Small intestine (tissue), 7 donors: ENCODE measurements at regions not wholly inside any gene's neighbourhood (a gene's known extent, or its start where the extent isn't known, plus 50 kb on each side); places are given as distances from the start of the nearest gene placed in this dataset.

Experiments
- DNase-seq, 2 donors: peaks; one replicate each; pipeline versions ENCODE4 v3.0.0 to v3.0.0-alpha.2; 2013
- FAIRE-seq: peaks from 2 replicates; lab custom pipeline; 2012; peaks lifted over from hg19 to GRCh38; lab: Jason Lieb, UNC
- H3K27ac ChIP-seq, 3 donors: one replicate each; pipeline ENCODE4 v1.5.1; 2013; ENCODE audit warnings: low read length in 2 of 3, mild to moderate bottlenecking in 2 of 3, control low read depth in 1 of 3, inconsistent platforms in 1 of 3, low read depth in 1 of 3, moderate library complexity in 1 of 3
- H3K27me3 ChIP-seq, 3 donors: one replicate each; pipeline ENCODE4 v1.6.1; 2013; ENCODE audit warnings: low read length in 3 of 3, inconsistent platforms in 1 of 3; ENCODE audit not compliant: control insufficient read depth in 3 of 3, insufficient read depth in 3 of 3
- H3K36me3 ChIP-seq, 3 donors: one replicate each; pipeline ENCODE4 v1.6.1; 2013; ENCODE audit warnings: low read length in 3 of 3, inconsistent platforms in 1 of 3, low read depth in 1 of 3, mild to moderate bottlenecking in 1 of 3, moderate library complexity in 1 of 3; ENCODE audit not compliant: control insufficient read depth in 3 of 3, insufficient read depth in 2 of 3
- H3K4me1 ChIP-seq, 3 donors: one replicate each; pipeline ENCODE4 v1.6.1; 2013; ENCODE audit warnings: low read length in 2 of 3, inconsistent platforms in 1 of 3, low read depth in 1 of 3, mild to moderate bottlenecking in 1 of 3, moderate library complexity in 1 of 3; ENCODE audit not compliant: control insufficient read depth in 3 of 3, insufficient read depth in 2 of 3
- H3K4me3 ChIP-seq, 3 donors: one replicate each; pipeline ENCODE4 v1.5.1; 2013; ENCODE audit warnings: low read length in 3 of 3, control low read depth in 1 of 3, inconsistent platforms in 1 of 3, low read depth in 1 of 3, mild to moderate bottlenecking in 1 of 3, moderate library complexity in 1 of 3
- H3K9me3 ChIP-seq, 2 donors: one replicate each; pipeline ENCODE4 v1.6.1; 2013; ENCODE audit warnings: low read depth in 1 of 2, low read length in 1 of 2; ENCODE audit not compliant: control insufficient read depth in 2 of 2, insufficient read depth in 1 of 2
- WGBS, 3 donors: extraction: QIAGEN DNeasy Blood & Tissue Kit; methylation state at CpG; one replicate each; pipeline ENCODE4 v1.1.7; 2013; 5-methylcytosine and 5-hydroxymethylcytosine counted together
- donor health status: healthy with polysubstance abuse.
- donor health status: control.
- donor health status: control.
- donor health status: Bipolar disorder and iron deficiency.
- donor health status: healthy.

- Histone ChIP-seq H3K27me3 (no peaks in the 10 kb centered on the region), H3K36me3 (no peaks in the 10 kb centered on the region), H3K4me3 (no peak overlapping the region), H3K27ac (no peak overlapping the region), H3K4me1 (no peaks in the 10 kb centered on the region), H3K9me3 (peaks cover 0 to 3% of the 10 kb centered on the region in 2 donors)
- no peak for FAIRE-seq
- WGBS, 3 donors = 95 to 97% (median 95%) methylated on average over 3 of the region's 3 CpGs
- DNase-seq = no peak
Measured at GRCh38 chr15:94855018-94855408, 623.7 kb downstream of the MCTP2 start.

GRCh38 chr15:94855409-94856266 lies 624.3 kb downstream of the MCTP2 start:
- peaks cover 0 to 3% of the 10 kb centered on the region in 2 donors for H3K9me3 ChIP-seq
- 95 to 96% (median 96%) methylated on average over 49 of the region's 49 CpGs for WGBS, 3 donors
- no peaks in the 10 kb centered on the region for H3K27me3 ChIP-seq
- H3K27ac ChIP-seq = no peak overlapping the region
- no peaks in the 10 kb centered on the region for H3K36me3 ChIP-seq
- H3K4me1 ChIP-seq = no peaks in the 10 kb centered on the region
- no peak overlapping the region for H3K4me3 ChIP-seq
- no peak for FAIRE-seq
- DNase-seq = no peak

- WGBS, 3 donors = 90 to 93% (median 91%) methylated on average over 40 to 50 of the region's 50 CpGs
- no peaks in the 10 kb centered on the region for H3K27me3 ChIP-seq
- FAIRE-seq (no peak), DNase-seq (no peak)
- no peak overlapping the region for H3K4me3 ChIP-seq
- peaks cover 0 to 3% of the 10 kb centered on the region in 2 donors for H3K9me3 ChIP-seq
- H3K4me1 ChIP-seq = no peaks in the 10 kb centered on the region
- no peak overlapping the region for H3K27ac ChIP-seq
- H3K36me3 ChIP-seq = no peaks in the 10 kb centered on the region
Measured at GRCh38 chr15:94856267-94856854, 625.0 kb downstream of the MCTP2 start.

GRCh38 chr15:94857466-94857865 lies 626.1 kb downstream of the MCTP2 start:
- no peak for DNase-seq
- no peak for FAIRE-seq
- Histone ChIP-seq H3K27ac (no peak overlapping the region), H3K36me3 (no peaks in the 10 kb centered on the region), H3K9me3 (peaks cover 0 to 3% of the 10 kb centered on the region in 2 donors), H3K4me3 (no peak overlapping the region), H3K27me3 (no peaks in the 10 kb centered on the region), H3K4me1 (no peaks in the 10 kb centered on the region)
- WGBS, 3 donors = 88 to 100% (median 96%) methylated on average over 4 of the region's 4 CpGs

- FAIRE-seq (no peak), DNase-seq (no peak)
- H3K9me3 ChIP-seq = peaks cover 0 to 3% of the 10 kb centered on the region in 2 donors
- no peak overlapping the region for H3K4me3 ChIP-seq
- no peaks in the 10 kb centered on the region for H3K4me1 ChIP-seq
- H3K36me3 ChIP-seq = no peaks in the 10 kb centered on the region
- WGBS, 3 donors = 49 to 65% (median 62%) methylated on average over 4 to 5 of the region's 5 CpGs
- H3K27me3 ChIP-seq = no peaks in the 10 kb centered on the region
- no peak overlapping the region for H3K27ac ChIP-seq
Measured at GRCh38 chr15:94858011-94858410, 626.6 kb downstream of the MCTP2 start.

- Histone ChIP-seq H3K27me3 (no peaks in the 10 kb centered on the region), H3K4me1 (no peaks in the 10 kb centered on the region), H3K4me3 (no peak overlapping the region), H3K9me3 (peaks cover 0 to 6% of the 10 kb centered on the region in 2 donors), H3K27ac (no peak overlapping the region), H3K36me3 (no peaks in the 10 kb centered on the region)
- FAIRE-seq (no peak), DNase-seq (no peak)
- 28 to 50% (median 49%) methylated on average over 2 of the region's 2 CpGs for WGBS, 3 donors
Measured at GRCh38 chr15:94858449-94858848, 627.1 kb downstream of the MCTP2 start.

GRCh38 chr15:94858920-94859319 lies 627.6 kb downstream of the MCTP2 start:
- no peaks in the 10 kb centered on the region for H3K27me3 ChIP-seq
- DNase-seq = no peak
- H3K36me3 ChIP-seq = no peaks in the 10 kb centered on the region
- no peak overlapping the region for H3K4me3 ChIP-seq
- no peak for FAIRE-seq
- no peaks in the 10 kb centered on the region for H3K4me1 ChIP-seq
- peaks cover 0 to 10% of the 10 kb centered on the region in 2 donors for H3K9me3 ChIP-seq
- no peak overlapping the region for H3K27ac ChIP-seq

- DNase-seq (no peak), FAIRE-seq (no peak)
- H3K36me3 ChIP-seq = no peaks in the 10 kb centered on the region
- no peak overlapping the region for H3K27ac ChIP-seq
- peaks cover 0 to 6% of the 10 kb centered on the region in 2 donors for H3K9me3 ChIP-seq
- no peaks in the 10 kb centered on the region for H3K4me1 ChIP-seq
- H3K27me3 ChIP-seq = no peaks in the 10 kb centered on the region
- 80 to 88% (median 83%) methylated on average over 1 of the region's 1 CpG for WGBS, 3 donors
- no peak overlapping the region for H3K4me3 ChIP-seq
Measured at GRCh38 chr15:94864600-94864999, 633.2 kb downstream of the MCTP2 start.
